ENCODE measurements at regions not wholly inside any gene's neighbourhood (a gene's known extent, or its start where the extent isn't known, plus 50 kb on each side); places are given as distances from the start of the nearest gene placed in this dataset.

DNA sequence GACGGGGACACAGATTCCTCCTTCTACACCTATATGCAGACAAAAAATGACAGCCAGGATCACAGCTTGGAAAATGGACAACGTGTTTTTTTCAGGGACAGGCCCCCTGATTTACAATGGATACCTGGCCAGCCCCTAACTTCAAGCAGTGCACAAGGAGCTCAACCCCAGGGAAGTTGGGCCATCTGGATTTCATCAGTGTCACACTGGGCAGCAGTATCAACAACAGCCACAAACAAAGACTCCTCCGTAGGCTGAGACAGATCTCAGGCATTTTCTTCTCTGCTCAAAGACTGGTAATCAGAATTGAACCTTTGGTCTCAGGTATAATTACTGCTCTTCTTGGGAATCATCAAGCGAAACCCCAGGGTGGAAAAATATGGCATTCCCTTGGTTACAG is 374.0 kb downstream of the ZNF608 start:
- ATAC-seq (ENCODE audit: low FRiP score) (no peak), DNase-seq (ENCODE audit: low spot score) (no peak)
- TF ChIP-seq, protein P1, sequence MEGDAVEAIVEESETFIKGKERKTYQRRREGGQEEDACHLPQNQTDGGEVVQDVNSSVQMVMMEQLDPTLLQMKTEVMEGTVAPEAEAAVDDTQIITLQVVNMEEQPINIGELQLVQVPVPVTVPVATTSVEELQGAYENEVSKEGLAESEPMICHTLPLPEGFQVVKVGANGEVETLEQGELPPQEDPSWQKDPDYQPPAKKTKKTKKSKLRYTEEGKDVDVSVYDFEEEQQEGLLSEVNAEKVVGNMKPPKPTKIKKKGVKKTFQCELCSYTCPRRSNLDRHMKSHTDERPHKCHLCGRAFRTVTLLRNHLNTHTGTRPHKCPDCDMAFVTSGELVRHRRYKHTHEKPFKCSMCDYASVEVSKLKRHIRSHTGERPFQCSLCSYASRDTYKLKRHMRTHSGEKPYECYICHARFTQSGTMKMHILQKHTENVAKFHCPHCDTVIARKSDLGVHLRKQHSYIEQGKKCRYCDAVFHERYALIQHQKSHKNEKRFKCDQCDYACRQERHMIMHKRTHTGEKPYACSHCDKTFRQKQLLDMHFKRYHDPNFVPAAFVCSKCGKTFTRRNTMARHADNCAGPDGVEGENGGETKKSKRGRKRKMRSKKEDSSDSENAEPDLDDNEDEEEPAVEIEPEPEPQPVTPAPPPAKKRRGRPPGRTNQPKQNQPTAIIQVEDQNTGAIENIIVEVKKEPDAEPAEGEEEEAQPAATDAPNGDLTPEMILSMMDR (IDR thresholded peaks at IDR 0.05), result no peak

DNA sequence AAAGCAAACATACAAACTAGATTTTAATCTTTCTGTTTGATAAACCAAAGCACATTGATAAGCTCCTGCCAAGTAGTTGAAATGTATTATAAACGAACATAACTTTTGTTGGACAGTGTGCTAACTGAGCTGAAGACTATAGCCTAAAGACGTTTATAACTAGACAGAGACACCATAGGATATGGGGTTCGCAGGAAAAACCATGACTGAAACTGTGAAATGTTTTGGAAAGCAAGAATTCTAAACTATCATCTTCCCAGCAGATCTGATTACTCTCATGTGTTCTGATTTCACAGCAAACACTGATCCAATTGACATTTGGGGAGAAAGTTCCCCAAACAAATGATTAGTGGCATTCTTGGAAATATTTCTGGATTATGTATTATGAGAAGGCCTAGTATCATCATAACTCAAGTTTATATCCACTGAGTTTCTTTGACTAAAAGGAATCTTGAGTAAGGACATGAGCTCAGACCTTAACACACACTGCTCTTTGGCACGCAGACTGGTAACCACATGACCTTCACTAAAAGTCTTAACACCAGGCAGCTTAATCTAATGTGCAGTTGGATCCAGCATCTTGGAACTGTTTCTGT is 375.2 kb downstream of the ZNF608 start:
- ATAC-seq (ENCODE audit: low FRiP score), result no peak
- DNase-seq (ENCODE audit: low spot score), result no peak
- TF ChIP-seq, protein P1 (IDR thresholded peaks at IDR 0.05), result no peak

DNA sequence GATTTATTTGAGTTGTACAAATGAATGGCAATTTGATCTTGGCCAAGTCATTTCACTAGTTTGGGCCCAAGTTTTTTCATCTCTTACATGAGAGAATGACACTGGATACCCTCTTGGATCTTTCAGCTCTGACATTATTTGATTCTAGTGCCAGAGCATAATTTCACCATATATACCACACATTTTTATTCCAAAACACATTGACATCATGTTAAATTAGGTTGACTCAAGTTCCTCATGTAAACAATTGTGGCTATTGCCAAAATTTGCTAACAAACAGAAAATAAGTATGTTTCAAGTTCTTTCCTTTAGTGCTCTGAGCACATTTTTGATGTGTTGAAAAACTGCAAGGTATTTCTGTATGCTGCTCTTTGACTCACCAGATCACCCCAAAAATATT is 375.8 kb downstream of the ZNF608 start:
- DNase-seq (ENCODE audit: low spot score), result no peak
- TF ChIP-seq, protein P1 (IDR thresholded peaks at IDR 0.05), result no peak
- no peak for ATAC-seq (ENCODE audit: low FRiP score)

DNA sequence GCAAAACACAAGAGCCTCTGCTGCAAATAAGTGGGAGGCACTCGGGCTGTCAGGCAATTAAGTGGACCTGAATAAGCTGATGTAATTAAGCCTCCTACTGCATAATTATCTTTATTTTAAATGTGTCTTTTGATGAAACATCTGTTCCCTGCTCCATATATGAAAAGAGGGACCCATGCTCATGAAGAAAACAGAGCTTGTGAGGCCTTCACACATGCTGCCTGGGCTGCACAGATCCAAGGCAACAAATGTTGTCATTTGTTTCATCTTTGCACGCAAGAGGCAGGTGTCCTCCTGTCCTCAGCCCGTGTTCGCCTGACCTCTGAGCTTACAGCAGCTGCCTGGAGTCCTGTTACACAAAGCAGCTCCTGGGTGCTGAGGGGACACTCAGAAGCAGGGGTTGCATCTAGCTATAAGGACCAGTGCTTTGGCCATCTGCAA is 381.1 kb downstream of the ZNF608 start:
- TF ChIP-seq, protein P1 (IDR thresholded peaks at IDR 0.05), result no peak
- ATAC-seq (ENCODE audit: low FRiP score), result no peak
- no peak for DNase-seq (ENCODE audit: low spot score)

DNA sequence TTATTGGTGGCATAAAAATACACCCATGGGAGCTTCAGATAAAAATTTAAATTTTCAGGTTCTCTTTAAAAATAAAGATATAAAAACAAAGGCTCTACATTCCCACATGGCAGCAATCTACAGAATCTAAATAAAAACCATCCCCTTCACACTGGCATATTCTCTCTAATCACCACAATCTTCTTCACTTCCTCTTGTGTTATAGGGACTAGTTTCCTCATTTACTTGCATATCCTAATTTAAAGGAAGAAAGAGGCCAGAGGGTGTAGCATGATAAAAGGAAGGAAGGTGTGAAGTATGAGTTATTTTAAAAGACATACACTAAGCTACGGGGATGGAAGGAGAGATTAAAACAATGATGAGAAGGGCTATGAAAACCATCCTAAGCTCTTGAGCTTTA is 390.5 kb downstream of the ZNF608 start:
- no peak for DNase-seq (ENCODE audit: low spot score)
- TF ChIP-seq, protein P1 (IDR thresholded peaks at IDR 0.05), result no peak
- ATAC-seq (ENCODE audit: low FRiP score), result no peak

DNA sequence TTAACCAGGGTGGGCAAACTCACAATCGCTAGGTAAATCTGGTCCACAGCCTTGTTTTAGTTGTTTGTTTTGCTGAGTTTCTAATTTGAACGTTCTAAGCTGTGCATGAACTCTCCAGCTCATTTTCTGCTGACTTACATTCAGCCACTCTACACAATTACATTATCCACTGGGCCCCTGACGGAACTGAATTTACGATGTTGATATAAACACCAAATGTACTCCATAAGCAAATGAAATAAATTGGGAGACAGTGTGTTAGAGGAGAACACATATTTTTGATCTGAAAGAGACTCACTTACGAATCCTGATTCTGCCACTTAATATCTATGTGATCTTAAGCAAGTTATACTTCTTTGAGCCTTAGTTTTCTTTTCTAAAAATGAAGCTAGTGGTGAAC is 393.4 kb downstream of the ZNF608 start:
- DNase-seq (ENCODE audit: low spot score) (no peak), ATAC-seq (ENCODE audit: low FRiP score) (no peak)
- TF ChIP-seq, protein P1 (IDR thresholded peaks at IDR 0.05), result no peak

DNA sequence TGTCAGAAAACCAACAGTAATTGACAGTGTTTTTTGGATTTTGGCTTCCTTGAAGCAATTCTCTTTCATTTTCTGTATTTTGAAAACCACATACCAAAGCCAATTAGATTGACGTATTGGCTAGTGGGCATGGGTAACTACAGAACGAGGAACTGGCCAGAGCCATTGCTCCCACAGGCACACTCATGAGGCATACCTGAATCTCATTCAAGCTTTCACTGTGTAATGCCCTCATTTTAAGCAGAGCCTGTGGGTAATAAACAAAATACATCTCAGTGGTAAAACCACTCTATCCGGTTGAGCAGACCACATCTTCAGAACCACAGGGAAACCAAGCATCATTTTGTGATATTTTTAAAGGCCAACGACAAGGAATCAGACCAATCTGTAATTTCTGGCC is 394.1 kb downstream of the ZNF608 start:
- DNase-seq (ENCODE audit: low spot score) (no peak), ATAC-seq (ENCODE audit: low FRiP score) (no peak)
- TF ChIP-seq, protein P1 (IDR thresholded peaks at IDR 0.05), result no peak

Measured in omental fat pad (tissue), 3 donors.